ENCODE measurements at regions not wholly inside any gene's neighbourhood (a gene's known extent, or its start where the extent isn't known, plus 50 kb on each side); places are given as distances from the start of the nearest gene placed in this dataset.
"Not testable (repeated sequence)": the region's sequence is repeated elsewhere in the genome, so short reads cannot be mapped to it uniquely, and the experiment has no call there.

GRCh38 chr7:112946350-112946749, 140.3 kb downstream of the GPR85 start:
- DNase-seq (ENCODE audit: low spot score) = no peak
- no peak overlapping the region for H3K27ac ChIP-seq
- POLR2A ChIA-PET (ENCODE audit: low non-redundant PET) = no interaction called here
- CTCF ChIA-PET = no interaction called here
- TF ChIP-seq, protein P1, sequence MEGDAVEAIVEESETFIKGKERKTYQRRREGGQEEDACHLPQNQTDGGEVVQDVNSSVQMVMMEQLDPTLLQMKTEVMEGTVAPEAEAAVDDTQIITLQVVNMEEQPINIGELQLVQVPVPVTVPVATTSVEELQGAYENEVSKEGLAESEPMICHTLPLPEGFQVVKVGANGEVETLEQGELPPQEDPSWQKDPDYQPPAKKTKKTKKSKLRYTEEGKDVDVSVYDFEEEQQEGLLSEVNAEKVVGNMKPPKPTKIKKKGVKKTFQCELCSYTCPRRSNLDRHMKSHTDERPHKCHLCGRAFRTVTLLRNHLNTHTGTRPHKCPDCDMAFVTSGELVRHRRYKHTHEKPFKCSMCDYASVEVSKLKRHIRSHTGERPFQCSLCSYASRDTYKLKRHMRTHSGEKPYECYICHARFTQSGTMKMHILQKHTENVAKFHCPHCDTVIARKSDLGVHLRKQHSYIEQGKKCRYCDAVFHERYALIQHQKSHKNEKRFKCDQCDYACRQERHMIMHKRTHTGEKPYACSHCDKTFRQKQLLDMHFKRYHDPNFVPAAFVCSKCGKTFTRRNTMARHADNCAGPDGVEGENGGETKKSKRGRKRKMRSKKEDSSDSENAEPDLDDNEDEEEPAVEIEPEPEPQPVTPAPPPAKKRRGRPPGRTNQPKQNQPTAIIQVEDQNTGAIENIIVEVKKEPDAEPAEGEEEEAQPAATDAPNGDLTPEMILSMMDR (conservative IDR thresholded peaks at IDR 0.05; ENCODE audit: low read depth) = no peak

DNA sequence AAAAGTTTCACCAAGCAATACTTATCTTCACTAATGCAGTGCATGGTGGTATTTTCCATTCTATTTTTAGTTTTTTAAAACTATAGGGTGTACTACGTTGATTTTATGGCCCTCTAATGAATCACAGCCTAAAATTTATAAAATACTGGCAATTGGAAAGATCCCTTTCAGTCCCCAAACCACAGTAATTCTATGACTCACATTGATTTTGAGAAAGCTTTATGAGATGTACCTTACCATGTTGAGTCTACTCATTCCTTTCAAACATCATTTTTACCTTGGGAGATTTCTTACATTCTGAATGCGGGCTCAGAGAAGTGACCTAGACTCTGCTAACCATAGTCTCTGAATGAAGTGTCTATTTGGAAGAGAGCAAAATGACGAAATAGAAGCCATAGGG, 141.6 kb downstream of the GPR85 start:
- TF ChIP-seq, protein P1 (conservative IDR thresholded peaks at IDR 0.05; ENCODE audit: low read depth) = no peak
- ChIA-PET POLR2A (ENCODE audit: low non-redundant PET) (no interaction called here), CTCF (no interaction called here)
- no peak overlapping the region for H3K27ac ChIP-seq
- no peak for DNase-seq (ENCODE audit: low spot score)

DNA sequence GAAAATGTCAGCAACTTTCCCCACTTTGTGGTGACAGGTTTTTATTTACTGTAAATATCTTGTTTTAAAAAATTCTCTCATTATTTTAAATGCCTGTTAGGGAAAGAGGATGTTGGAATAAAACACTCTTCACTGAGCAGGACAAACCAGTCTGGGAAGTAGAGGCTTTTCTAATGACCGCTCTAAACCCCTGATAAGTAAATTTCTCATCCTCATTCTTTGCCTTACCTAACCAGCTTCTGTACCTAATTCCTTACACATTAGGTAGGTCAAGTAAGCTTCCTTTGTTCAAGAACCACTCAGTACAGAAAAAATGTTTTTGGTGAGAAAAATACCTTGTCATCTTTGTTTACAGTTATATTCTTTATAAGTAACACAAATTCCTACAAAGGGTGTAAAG, 143.6 kb downstream of the GPR85 start:
- TF ChIP-seq, protein P1 (conservative IDR thresholded peaks at IDR 0.05; ENCODE audit: low read depth) = no peak
- H3K27ac ChIP-seq = no peak overlapping the region
- DNase-seq (ENCODE audit: low spot score) = no peak
- ChIA-PET POLR2A (ENCODE audit: low non-redundant PET) (no interaction called here), CTCF (no interaction called here)

GRCh38 chr7:112942125-112942524, 144.5 kb downstream of the GPR85 start:
- CTCF ChIA-PET; DNase-seq (ENCODE audit: low spot score); H3K27ac ChIP-seq; POLR2A ChIA-PET (ENCODE audit: low non-redundant PET): not testable (repeated sequence)

- ChIA-PET CTCF (interaction anchor here (0.8 kb wide), 1 partner anchor 26 kb away, joined by 3 read pairs; no protein-coding TSS in a partner anchor), POLR2A (ENCODE audit: low non-redundant PET) (no interaction called here)
- H3K27ac ChIP-seq = peak overlapping the region; percentile 64
- no peak for DNase-seq (ENCODE audit: low spot score)
- TF ChIP-seq, protein P1 (conservative IDR thresholded peaks at IDR 0.05; ENCODE audit: low read depth) = no peak
These were observed 146.3 kb downstream of the GPR85 start for GRCh38 chr7:112940314-112940732.

DNA sequence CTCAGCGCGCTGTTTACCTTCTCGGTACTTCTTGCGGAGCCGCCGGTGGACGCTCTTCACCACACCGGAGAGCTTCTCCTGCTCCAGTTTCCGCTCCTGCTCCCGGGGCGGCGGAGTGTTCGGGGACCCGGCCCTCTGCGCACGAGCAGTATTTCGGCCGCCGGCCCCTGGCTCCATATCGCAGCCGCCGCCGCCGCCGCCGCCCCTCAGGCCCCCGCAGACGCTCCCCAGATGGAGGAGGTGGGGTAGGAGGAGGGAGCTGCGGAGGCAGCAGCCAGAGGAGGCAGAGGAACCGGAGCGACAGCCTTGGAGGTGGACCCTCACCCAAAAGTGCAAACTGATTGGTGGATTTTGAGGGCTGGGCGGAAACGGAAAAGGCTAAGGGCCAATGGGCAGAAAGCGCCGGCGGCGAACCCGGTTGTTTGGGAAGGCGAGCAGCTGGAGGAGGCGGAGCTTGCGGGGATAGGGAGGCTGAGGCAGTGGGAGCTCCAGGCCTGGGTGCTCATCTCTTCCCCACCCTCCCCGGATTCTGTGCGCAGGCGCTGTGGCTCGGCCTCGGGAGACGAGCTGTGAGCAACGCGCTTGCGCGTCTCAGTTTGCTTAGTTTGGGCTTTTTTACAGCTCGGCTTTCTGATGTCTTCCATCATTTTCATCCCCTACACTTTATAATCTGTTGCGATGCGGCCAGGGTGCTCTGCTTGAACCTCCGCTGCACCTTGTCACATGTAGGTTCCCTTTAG, 146.9 kb downstream of the GPR85 start:
- H3K27ac ChIP-seq = peak overlapping the region; percentile 64
- TF ChIP-seq, protein P1 (conservative IDR thresholded peaks at IDR 0.05; ENCODE audit: low read depth) = no peak
- ChIA-PET POLR2A (ENCODE audit: low non-redundant PET) (no interaction called here), CTCF (interaction anchor here (0.8 to 1.0 kb wide), 2 partner anchors 27 to 147 kb away, joined by 3 read pairs; partner anchors contain the start of gene GPR85)
- peak; percentile 99 for DNase-seq (ENCODE audit: low spot score)

- CTCF ChIA-PET = interaction anchor here (0.7 to 1.0 kb wide), 3 partner anchors 34 to 318 kb away, joined by 3 read pairs; partner anchors contain the start of gene GPR85
- DNase-seq (ENCODE audit: low spot score) = peak; percentile 20
- POLR2A ChIA-PET (ENCODE audit: low non-redundant PET) = no interaction called here
- peak overlapping the region; percentile 64 for H3K27ac ChIP-seq
- TF ChIP-seq, protein P1 (conservative IDR thresholded peaks at IDR 0.05; ENCODE audit: low read depth) = no peak
These were observed 147.6 kb downstream of the GPR85 start for GRCh38 chr7:112938863-112939573.

Data from RWPE1 (cell line).